NB4 (cell line): ENCODE measurements at regions not wholly inside any gene's neighbourhood (a gene's known extent, or its start where the extent isn't known, plus 50 kb on each side); places are given as distances from the start of the nearest gene placed in this dataset.

Source experiments
- DNase-seq: peaks from one replicate; pipeline ENCODE4 v3.0.0; 2010; ENCODE audit warnings: low read depth
- H3K4me3 ChIP-seq: one replicate; pipeline ENCODE4 v1.5.1; 2011; ENCODE audit warnings: mild to moderate bottlenecking, low read depth, low read length, moderate library complexity
- MAX ChIP-seq: IDR thresholded peaks from 2 replicates; pipeline ENCODE4 v1.6.1; 2011; ENCODE audit warnings: low read depth, low read length
- MYC ChIP-seq: IDR thresholded peaks from 2 replicates; pipeline ENCODE4 v1.6.1; 2011; ENCODE audit warnings: low read depth, low read length
- POLR2A ChIP-seq: IDR thresholded peaks from 2 replicates; pipeline ENCODE4 v1.6.1; 2011; ENCODE audit warnings: mild to moderate bottlenecking; ENCODE audit not compliant: insufficient read length; ENCODE audit errors: extremely low read depth
- TF ChIP-seq, protein P1 (sequence below): IDR thresholded peaks from one replicate; pipeline ENCODE4 v1.5.1; 2012; ENCODE audit warnings: low read depth, low read length

- H3K4me3 ChIP-seq: no peak overlapping the region
- no peak for TF ChIP-seq MYC
- TF ChIP-seq, protein P1, sequence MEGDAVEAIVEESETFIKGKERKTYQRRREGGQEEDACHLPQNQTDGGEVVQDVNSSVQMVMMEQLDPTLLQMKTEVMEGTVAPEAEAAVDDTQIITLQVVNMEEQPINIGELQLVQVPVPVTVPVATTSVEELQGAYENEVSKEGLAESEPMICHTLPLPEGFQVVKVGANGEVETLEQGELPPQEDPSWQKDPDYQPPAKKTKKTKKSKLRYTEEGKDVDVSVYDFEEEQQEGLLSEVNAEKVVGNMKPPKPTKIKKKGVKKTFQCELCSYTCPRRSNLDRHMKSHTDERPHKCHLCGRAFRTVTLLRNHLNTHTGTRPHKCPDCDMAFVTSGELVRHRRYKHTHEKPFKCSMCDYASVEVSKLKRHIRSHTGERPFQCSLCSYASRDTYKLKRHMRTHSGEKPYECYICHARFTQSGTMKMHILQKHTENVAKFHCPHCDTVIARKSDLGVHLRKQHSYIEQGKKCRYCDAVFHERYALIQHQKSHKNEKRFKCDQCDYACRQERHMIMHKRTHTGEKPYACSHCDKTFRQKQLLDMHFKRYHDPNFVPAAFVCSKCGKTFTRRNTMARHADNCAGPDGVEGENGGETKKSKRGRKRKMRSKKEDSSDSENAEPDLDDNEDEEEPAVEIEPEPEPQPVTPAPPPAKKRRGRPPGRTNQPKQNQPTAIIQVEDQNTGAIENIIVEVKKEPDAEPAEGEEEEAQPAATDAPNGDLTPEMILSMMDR: no peak
- TF ChIP-seq MAX: no peak
- no peak for TF ChIP-seq POLR2A
- no peak for DNase-seq
Measured at GRCh38 chr2:176567361-176567760, 298.1 kb downstream of the MTX2 start.

DNA sequence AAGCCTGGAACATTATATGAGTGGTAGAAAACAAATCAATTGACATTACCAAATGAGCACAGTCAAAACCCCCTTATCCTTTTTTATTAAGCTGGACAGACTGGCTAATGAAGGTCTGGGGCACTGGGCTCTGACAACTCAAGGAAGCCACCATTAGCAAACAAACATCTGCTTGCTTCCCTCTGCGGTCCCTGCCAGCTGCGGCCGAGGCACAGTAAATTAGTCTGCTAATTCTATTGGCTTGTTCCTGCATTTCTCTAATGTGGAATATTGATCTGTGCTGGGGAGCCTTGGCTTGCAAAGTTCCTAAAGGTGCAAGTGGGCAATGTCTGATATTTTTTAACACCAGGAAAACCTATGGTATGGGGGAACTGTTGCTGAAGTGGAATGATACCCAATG, 300.3 kb downstream of the MTX2 start:
- no peak overlapping the region for H3K4me3 ChIP-seq
- TF ChIP-seq MYC (no peak), MAX (no peak), POLR2A (no peak)
- TF ChIP-seq, protein P1: no peak
- no peak for DNase-seq

- no peak for DNase-seq
- no peak for TF ChIP-seq MAX
- no peak for TF ChIP-seq POLR2A
- TF ChIP-seq, protein P1: no peak
- TF ChIP-seq MYC: no peak
- H3K4me3 ChIP-seq: no peak overlapping the region
Measured at GRCh38 chr2:176573612-176574483, 304.6 kb downstream of the MTX2 start.

DNA sequence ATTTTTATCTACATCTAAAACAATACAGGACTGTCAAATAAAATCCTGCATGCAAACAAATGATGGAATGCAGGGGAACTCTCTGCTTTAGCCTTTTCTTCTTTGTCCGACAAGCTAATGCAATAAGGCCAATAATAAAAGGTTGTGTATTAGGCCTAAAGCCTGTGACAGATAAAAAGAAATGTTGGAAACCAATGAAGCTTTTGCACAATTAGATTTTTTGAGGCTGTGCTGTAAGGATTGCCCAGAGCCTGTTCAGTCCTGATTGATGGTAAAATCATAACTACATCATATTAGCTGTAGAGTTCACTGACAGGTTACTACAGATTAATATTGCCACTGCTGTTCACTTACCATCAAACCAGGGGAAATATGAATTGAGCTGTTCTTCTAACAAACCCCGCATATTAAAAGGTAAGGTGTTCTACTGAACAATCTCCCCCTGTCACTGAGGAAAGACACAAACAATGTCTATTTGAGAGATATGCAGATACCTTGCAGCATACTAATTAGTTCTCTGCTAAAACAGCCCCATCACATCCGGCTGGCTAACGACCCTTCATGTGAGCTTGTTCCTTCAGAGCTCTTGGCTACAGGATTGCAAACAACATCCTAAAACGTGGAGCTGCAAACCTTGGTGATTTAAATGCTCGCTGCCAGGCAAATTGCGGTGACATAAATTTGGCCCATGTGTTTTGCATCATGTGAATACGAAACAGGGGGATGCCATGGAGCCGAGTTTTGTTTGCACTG, 305.4 kb downstream of the MTX2 start:
- H3K4me3 ChIP-seq: no peak overlapping the region
- TF ChIP-seq MYC (no peak), MAX (no peak), POLR2A (no peak)
- TF ChIP-seq, protein P1: no peak
- no peak for DNase-seq

DNA sequence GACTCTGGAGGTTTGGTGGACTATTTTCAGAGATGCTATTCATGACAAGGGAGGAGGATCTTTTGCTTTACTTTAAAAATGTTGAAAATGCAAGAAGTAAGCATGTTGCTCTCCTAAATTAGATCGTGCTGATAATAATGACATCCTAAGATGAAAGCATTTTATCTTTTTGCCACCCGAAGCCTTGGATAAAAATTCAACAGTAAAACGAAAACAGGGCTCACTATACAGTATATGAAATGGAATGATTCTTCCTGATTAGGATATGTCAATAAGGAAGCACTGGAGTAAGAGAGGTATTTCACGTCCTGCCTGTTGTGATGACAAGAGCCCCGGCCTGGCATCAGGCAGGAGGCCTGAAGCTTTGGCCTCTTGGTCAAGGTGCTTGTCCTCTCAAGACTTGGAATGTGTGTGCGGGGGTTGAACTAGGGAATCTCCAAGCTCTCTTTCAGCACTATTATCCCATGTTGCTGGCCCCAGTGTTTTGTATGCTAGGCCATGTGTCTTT, 306.0 kb downstream of the MTX2 start:
- DNase-seq: no peak
- TF ChIP-seq MYC (no peak), MAX (no peak), POLR2A (no peak)
- TF ChIP-seq, protein P1: no peak
- H3K4me3 ChIP-seq: no peak overlapping the region
